GM12878 (cell line): ENCODE measurements at regions not wholly inside any gene's neighbourhood (a gene's known extent, or its start where the extent isn't known, plus 50 kb on each side); places are given as distances from the start of the nearest gene placed in this dataset.

Experiments used
- ATAC-seq: fragments of 200-7000 bp; cut with Tn5 transposase; 3 replicates; pipeline ENCODE4 v1.9.1; 2020; ENCODE audit warnings: mild to moderate bottlenecking, moderate library complexity
- BruUV-seq: library from RNA; stranded (reverse); fragments of 400-500 nt; replicated peaks from 2 replicates; lab custom pipeline; 2021; lab: Mats Ljungman, UMichigan
- CTCF ChIA-PET: fragments of 300-600 bp; sonication (Branson Sonifier 250); formaldehyde crosslinking; extraction: SDS; loops from one replicate; lab custom pipeline; 2021; ENCODE audit warnings: inconsistent platforms; lab: Yijun Ruan, JAX
- POLR2A ChIA-PET: fragments of 350-600 bp; formaldehyde crosslinking; extraction: SDS; loops from one replicate; lab custom pipeline; 2021; ENCODE audit warnings: inconsistent platforms; lab: Charles Lee
- RAD21 ChIA-PET: fragments of 300-600 bp; sonication (Branson Sonifier 250); formaldehyde crosslinking; loops from one replicate; lab custom pipeline; 2023; ENCODE audit warnings: antibody characterized with exemption; ENCODE audit not compliant: unreplicated experiment; lab: Charles Lee
- SMC1A ChIA-PET: fragments of 300-600 bp; sonication (Branson Sonifier 250); formaldehyde crosslinking; loops from one replicate; lab custom pipeline; 2023; ENCODE audit not compliant: unreplicated experiment, uncharacterized antibody; lab: Charles Lee
- DNase-seq: peaks from one replicate; pipeline ENCODE4 v3.0.0-alpha.2; 2011; ENCODE audit warnings: low read depth, low spot score
- FAIRE-seq: peaks from 3 replicates; lab custom pipeline; 2011; peaks lifted over from hg19 to GRCh38; lab: Jason Lieb, UNC
- H2AFZ ChIP-seq: 2 replicates; pipeline ENCODE4 v1.6.0; 2011; ENCODE audit warnings: low read depth, low read length, control low read depth; ENCODE audit not compliant: control insufficient read depth
- H3K27ac ChIP-seq: 2 replicates; pipeline ENCODE4 v1.5.1; 2011; ENCODE audit warnings: control low read depth; ENCODE audit not compliant: control insufficient read depth, insufficient read depth
- H3K27me3 ChIP-seq, 2 experiments: replicated peaks in 1 of 2; 2 replicates each; pipeline versions ENCODE4 v1.6.0 to v1.6.1; 2011; ENCODE audit warnings: low read length in 1 of 2; ENCODE audit not compliant: control insufficient read depth in 2 of 2, insufficient read depth in 2 of 2
- H3K36me3 ChIP-seq, 2 experiments: 2 replicates each; pipeline ENCODE4 v1.5.1; 2011; ENCODE audit warnings: low read length in 1 of 2; ENCODE audit not compliant: control insufficient read depth in 2 of 2, insufficient read depth in 2 of 2
- H3K4me1 ChIP-seq: 2 replicates; pipeline ENCODE4 v1.6.1; 2011; ENCODE audit warnings: mild to moderate bottlenecking, low read length, moderate library complexity, mixed read lengths; ENCODE audit not compliant: control insufficient read depth, insufficient read depth
- H3K4me2 ChIP-seq: 2 replicates; pipeline ENCODE4 v1.6.0; 2011; ENCODE audit warnings: control low read depth; ENCODE audit not compliant: control insufficient read depth, insufficient read depth
- H3K4me3 ChIP-seq: fragments of 200-600 bp; sonication (generic); 2 replicates; pipeline ENCODE4 v1.5.1; 2016
- H3K79me2 ChIP-seq: 2 replicates; pipeline ENCODE4 v1.6.0; 2011; ENCODE audit warnings: low read length; ENCODE audit not compliant: control insufficient read depth, insufficient read depth
- H3K9ac ChIP-seq: 2 replicates; pipeline ENCODE4 v1.8.0; 2011; ENCODE audit warnings: low read length, control low read depth, mixed read lengths; ENCODE audit not compliant: control insufficient read depth, insufficient read depth
- H3K9me3 ChIP-seq: replicated peaks from 3 replicates; pipeline ENCODE4 v1.5.1; 2011; ENCODE audit warnings: mild to moderate bottlenecking, low read length; ENCODE audit not compliant: control insufficient read depth, insufficient read depth
- H4K20me1 ChIP-seq: 2 replicates; pipeline ENCODE4 v1.6.0; 2011; ENCODE audit not compliant: control insufficient read depth, insufficient read depth
- BRCA1 ChIP-seq: IDR thresholded peaks from 2 replicates; pipeline ENCODE4 v1.6.1; 2011; ENCODE audit warnings: low read depth, low read length, improper control_type of control experiment
- CBFB ChIP-seq: IDR thresholded peaks from 2 replicates; pipeline ENCODE4 v1.6.1; 2016; ENCODE audit warnings: antibody characterized with exemption, low read depth
- EGR1 ChIP-seq, 2 experiments: IDR thresholded peaks; 1 replicate in 1 of 2; 2 replicates in 1 of 2; pipeline ENCODE4 v1.6.1; 2011 to 2012; ENCODE audit warnings: low read depth in 2 of 2, low read length in 2 of 2, borderline replicate concordance in 1 of 2, mild to moderate bottlenecking in 1 of 2, moderate library complexity in 1 of 2
- FOS ChIP-seq: IDR thresholded peaks from 3 replicates; pipeline ENCODE4 v1.6.1; 2011; ENCODE audit warnings: borderline replicate concordance; ENCODE audit not compliant: insufficient read length; ENCODE audit errors: extremely low read depth
- NFIC ChIP-seq: IDR thresholded peaks from 2 replicates; pipeline ENCODE4 v1.6.1; 2012; ENCODE audit warnings: low read depth, mild to moderate bottlenecking, inconsistent platforms, low read length, moderate library complexity
- NKRF ChIP-seq: fragments of 450-650 bp; conservative IDR thresholded peaks from 2 replicates; pipeline ENCODE4 v1.6.1; 2017; ENCODE audit warnings: mild to moderate bottlenecking, moderate library complexity
- NR2C1 ChIP-seq: fragments of 450-650 bp; IDR thresholded peaks from 2 replicates; pipeline ENCODE4 v1.6.1; 2017; ENCODE audit warnings: antibody characterized with exemption, mild to moderate bottlenecking, moderate library complexity
- PKNOX1 ChIP-seq: fragments of 450-650 bp; IDR thresholded peaks from 2 replicates; pipeline ENCODE4 v1.6.1; 2016; ENCODE audit warnings: mild to moderate bottlenecking
- POLR2A ChIP-seq: IDR thresholded peaks from 2 replicates; pipeline ENCODE4 v1.6.1; 2011; ENCODE audit warnings: low read depth, mild to moderate bottlenecking, low read length
- SIX5 ChIP-seq: IDR thresholded peaks from 2 replicates; pipeline ENCODE4 v1.6.1; 2011; ENCODE audit warnings: mild to moderate bottlenecking, low read depth, low read length, moderate library complexity; ENCODE audit not compliant: severe bottlenecking
- SMC3 ChIP-seq: IDR thresholded peaks from 2 replicates; pipeline ENCODE4 v1.6.1; 2011; ENCODE audit warnings: low read length, improper control_type of control experiment, borderline replicate concordance
- ZNF384 ChIP-seq: IDR thresholded peaks from 2 replicates; pipeline ENCODE4 v1.6.1; 2012; ENCODE audit warnings: low read depth, mild to moderate bottlenecking, low read length, improper control_type of control experiment, borderline replicate concordance
- ZZZ3 ChIP-seq: IDR thresholded peaks from 2 replicates; pipeline ENCODE4 v1.6.1; 2011; ENCODE audit warnings: low read depth; ENCODE audit not compliant: control insufficient read depth, insufficient read length
- WGBS: methylation state at CpG from one replicate; pipeline ENCODE4 v1.1.6; 2016; ENCODE audit warnings: low lambda C conversion rate; ENCODE audit not compliant: insufficient replicate concordance, insufficient coverage; ENCODE audit errors: missing lambda C conversion rate; 5-methylcytosine and 5-hydroxymethylcytosine counted together
- in situ Hi-C: fragments of 300-500 bp; cut with MboI; formaldehyde crosslinking; loops from 9 replicates; pipeline ENCODE4 v1.14.3; 2018; ENCODE audit warnings: mixed read lengths
- intact Hi-C: fragments of 100-400 bp; cut with micrococcal nuclease; formaldehyde crosslinking; loops from one replicate; pipeline ENCODE4 v1.14.2; 2022; ENCODE audit not compliant: unreplicated experiment

GRCh38 chr6:99801805-99802204 lies 192.2 kb downstream of the MCHR2 start:
- Histone ChIP-seq H3K4me1 (no peaks in the 10 kb centered on the region), H3K9me3 (no peaks in the 10 kb centered on the region), H3K4me3 (no peak overlapping the region), H2AFZ (no peak overlapping the region), H3K27me3 (no peaks in the 10 kb centered on the region), H3K36me3 (no peaks in the 10 kb centered on the region), H3K9ac (no peak overlapping the region), H4K20me1 (no peaks in the 10 kb centered on the region), H3K27ac (no peak overlapping the region), H3K4me2 (no peak overlapping the region), H3K79me2 (no peaks in the 10 kb centered on the region)
- TF ChIP-seq EGR1 (IDR thresholded peaks at IDR 0.05; ENCODE audit: borderline replicate concordance in 1 of 2, low read depth in 2 of 2, low read length in 2 of 2), result no peak
- TF ChIP-seq CBFB, result no peak
- TF ChIP-seq ZNF384, result no peak
- no peak for FAIRE-seq
- DNase-seq, result no peak
- WGBS, result 0% methylated on average over 1 of the region's 1 CpG
- no TSS peak for BruUV-seq
- intact Hi-C loops (no loop called here), in situ Hi-C loops (no loop called here)
- ChIA-PET POLR2A (no interaction called here), CTCF (no interaction called here), RAD21 (no interaction called here), SMC1A (interaction anchor here (0.6 kb wide), 1 partner anchor 151 kb away, joined by 3 read pairs; no protein-coding TSS in a partner anchor)
- no peak for ATAC-seq

- H3K9me3 ChIP-seq, result no peaks in the 10 kb centered on the region
- BruUV-seq, result no TSS peak
- no peaks in the 10 kb centered on the region for H4K20me1 ChIP-seq
- FAIRE-seq (no peak), ATAC-seq (no peak), DNase-seq (no peak)
- H3K4me3 ChIP-seq, result no peak overlapping the region
- ChIA-PET CTCF (no interaction called here), RAD21 (interaction anchor here (0.6 kb wide), 1 partner anchor 1984 kb away, joined by 3 read pairs; no protein-coding TSS in a partner anchor), SMC1A (no interaction called here), POLR2A (no interaction called here)
- H3K4me1 ChIP-seq, result no peaks in the 10 kb centered on the region
- intact Hi-C loops, result no loop called here
- no peak overlapping the region for H3K4me2 ChIP-seq
- H3K9ac ChIP-seq, result no peak overlapping the region
- no peak overlapping the region for H3K27ac ChIP-seq
- in situ Hi-C loops, result no loop called here
- H3K79me2 ChIP-seq, result no peaks in the 10 kb centered on the region
- WGBS, result 58% methylated on average over 10 of the region's 10 CpGs
- H2AFZ ChIP-seq, result no peak overlapping the region
- H3K27me3 ChIP-seq, result no peaks in the 10 kb centered on the region; a peak in 1 of 4 replicates
- no peaks in the 10 kb centered on the region for H3K36me3 ChIP-seq
- TF ChIP-seq NKRF, result no peak
- no peak for TF ChIP-seq POLR2A
- TF ChIP-seq SIX5, result no peak
- TF ChIP-seq FOS, result no peak
- TF ChIP-seq NFIC, result no peak
- TF ChIP-seq ZZZ3, result no peak
- no peak for TF ChIP-seq PKNOX1
- TF ChIP-seq NR2C1, result no peak
- TF ChIP-seq SMC3, result no peak
- TF ChIP-seq BRCA1, result no peak
Observed at GRCh38 chr6:99802396-99803031, 191.5 kb downstream of the MCHR2 start.
